Endometrial microvascular endothelial cells (primary cell): ENCODE measurements at regions not wholly inside any gene's neighbourhood (a gene's known extent, or its start where the extent isn't known, plus 50 kb on each side); places are given as distances from the start of the nearest gene placed in this dataset.

Source experiments
- in situ Hi-C: cut with HindIII; loops from 2 replicates; pipeline ENCODE4 v1.10.0; 2017; ENCODE audit warnings: low sequenced_read_pairs, low pct_unique_long_range_greater_than_20kb; ENCODE audit errors: inconsistent ontology term

DNA sequence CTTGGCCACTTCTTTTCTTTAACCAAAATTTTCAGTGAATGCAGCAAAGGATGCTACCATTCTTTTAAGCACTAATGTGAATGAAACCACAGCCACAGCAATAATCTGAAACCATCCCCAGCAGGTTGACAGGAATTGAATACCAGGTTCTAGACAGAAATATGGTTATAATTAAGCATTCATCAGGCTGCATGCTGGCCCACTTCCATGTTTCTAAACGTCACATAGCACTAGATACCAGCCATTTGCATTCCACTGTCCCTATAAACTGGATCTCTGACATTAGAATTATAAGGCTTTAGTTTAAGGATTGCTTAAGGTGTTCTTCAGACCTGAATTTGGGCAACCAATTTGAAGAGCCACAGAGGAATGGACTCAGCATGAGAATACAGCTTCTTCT is 340.8 kb upstream of the KLF6 start:
- in situ Hi-C loops = no loop called here

DNA sequence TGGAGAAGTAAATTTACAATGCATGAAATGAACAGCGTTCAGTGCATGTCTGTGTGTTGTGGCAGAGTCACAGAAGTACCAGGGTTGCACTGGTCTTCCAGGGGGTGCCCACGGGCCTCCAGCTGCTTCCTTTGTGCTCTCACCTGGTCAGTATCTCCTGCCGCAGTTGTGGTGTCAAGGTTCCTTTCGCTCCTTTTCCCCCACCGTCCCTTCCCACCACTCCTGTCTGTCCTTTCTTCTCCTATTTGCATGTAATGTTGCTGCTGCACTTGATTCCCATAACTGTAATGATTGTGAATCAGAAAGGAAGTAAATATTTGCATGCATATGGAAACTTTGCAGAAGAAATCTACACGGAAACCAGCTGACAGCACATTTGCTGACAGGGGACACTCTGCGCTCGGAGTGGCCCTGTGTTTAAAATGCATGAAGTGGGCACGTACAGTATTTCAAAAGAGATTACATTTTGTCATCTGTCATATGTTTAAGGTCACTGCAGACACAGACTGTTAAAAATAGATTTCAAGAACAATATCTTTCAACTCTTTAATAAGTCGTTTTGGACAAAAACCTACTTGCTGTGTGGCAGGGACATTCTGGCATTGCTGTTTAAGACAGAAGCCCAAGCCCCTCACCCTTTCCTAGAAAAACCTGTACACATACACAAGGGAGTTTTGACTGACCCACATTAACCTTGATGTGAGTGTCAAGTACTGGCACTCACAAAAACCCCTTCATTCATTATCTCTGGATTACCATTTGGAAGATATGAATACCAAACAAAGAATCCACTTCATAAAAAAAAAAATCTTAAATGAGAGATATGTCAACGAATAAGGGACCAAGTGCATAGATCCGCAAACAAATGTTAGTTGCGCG is 336.7 kb upstream of the KLF6 start:
- in situ Hi-C loops = no loop called here

DNA sequence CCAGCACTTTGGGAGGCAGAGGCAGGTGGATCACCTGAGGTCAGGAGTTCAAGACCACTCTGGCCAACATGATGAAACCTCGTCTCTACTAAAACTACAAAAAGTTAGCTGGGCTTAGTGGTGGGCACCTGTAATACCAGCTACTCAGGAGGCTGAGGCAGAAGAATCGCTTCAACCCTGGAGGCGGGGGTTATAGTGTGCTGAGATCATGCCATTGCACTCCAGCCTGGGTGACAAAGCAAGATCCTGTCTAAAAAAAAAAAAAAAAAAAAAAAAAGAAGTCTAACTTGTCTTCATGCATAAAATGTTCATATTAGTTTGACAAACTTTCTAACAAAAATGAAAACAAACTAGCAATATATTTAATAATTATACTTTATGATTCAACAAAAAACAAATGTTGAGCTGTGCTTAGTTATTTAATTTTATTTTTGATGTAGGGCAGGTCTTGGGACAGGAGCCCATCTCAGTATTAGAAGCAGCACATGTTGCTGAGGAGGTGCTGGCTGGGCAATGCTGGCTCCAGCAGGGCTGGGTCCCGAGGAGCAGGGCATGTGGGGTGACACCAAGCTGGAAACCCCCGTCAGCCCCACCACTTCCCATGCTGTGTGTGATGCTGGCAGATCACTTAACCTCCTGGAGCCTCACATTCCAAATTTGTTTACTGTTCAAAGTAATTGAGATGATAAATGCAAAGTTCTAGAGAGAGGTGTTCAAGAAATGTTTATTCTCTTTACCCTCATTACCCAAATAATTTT is 335.3 kb upstream of the KLF6 start:
- in situ Hi-C loops = no loop called here

DNA sequence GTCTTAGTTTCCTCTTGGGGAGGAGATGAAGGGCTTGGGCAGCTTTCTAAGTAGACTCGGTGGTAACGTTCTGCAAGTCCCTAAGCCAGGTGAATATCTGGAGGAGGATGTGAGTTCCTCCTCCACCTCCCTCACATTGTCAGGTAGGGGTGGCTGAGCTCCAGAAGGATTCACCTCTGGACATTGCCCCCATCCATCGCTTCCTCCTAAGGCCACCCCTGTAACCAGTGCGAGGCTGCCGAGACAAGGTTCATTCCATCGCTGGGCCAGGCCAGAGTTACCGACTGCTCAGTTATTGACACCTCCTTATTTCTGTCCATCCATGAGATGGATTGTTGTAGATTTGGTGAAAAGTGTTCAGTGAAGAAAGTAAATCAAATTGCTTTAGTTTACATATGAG is 334.1 kb upstream of the KLF6 start:
- in situ Hi-C loops = no loop called here

GRCh38 chr10:4117604-4118003 is 332.6 kb upstream of the KLF6 start:
- in situ Hi-C loops = no loop called here

DNA sequence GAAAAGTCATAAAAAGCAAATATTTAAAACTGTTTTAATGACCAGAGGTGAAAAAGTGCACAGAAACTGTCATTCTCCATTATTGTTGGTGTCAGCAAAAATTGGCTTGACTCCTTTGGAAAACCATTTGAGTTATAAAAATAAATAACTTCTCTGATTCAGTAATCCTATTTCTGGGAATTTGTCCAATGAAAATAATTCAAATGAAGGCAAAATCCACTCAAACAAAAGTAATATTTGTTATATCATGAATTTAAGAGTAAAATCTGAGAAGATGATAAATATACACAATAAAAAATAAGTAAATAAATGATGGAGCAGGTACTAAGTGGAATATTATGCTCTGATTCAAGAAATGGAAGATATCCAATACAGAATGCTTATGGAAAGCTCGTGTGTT is 326.6 kb upstream of the KLF6 start:
- in situ Hi-C loops = no loop called here

DNA sequence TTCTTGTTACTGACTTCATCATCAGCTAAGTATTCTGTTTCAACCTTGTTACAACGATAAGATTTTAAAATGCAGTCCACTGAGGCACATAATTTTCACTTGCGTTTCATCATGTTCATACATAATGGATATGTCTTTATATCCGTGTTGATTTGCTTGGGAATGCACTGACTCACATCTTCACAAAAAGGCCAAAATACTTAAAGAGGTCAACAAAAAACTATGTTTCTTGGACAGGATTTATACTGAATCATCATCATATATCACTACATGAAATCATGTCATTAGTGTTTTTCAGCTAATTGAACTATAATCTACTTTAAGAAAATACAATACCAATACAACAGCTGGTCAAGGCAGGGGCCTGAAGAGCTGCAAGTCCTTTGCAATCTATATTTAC is 324.5 kb upstream of the KLF6 start:
- in situ Hi-C loops = no loop called here

GRCh38 chr10:4108693-4109092 is 323.7 kb upstream of the KLF6 start:
- in situ Hi-C loops = no loop called here

GRCh38 chr10:4107285-4107851 is 322.4 kb upstream of the KLF6 start:
- in situ Hi-C loops = no loop called here

- in situ Hi-C loops = no loop called here
Measured at GRCh38 chr10:4103603-4104002, 318.6 kb upstream of the KLF6 start.

- in situ Hi-C loops = no loop called here
Measured at GRCh38 chr10:4102802-4103344, 317.9 kb upstream of the KLF6 start.

- in situ Hi-C loops = no loop called here
Measured at GRCh38 chr10:4101918-4102654, 317.1 kb upstream of the KLF6 start.

GRCh38 chr10:4100380-4100779 is 315.4 kb upstream of the KLF6 start:
- in situ Hi-C loops = no loop called here

DNA sequence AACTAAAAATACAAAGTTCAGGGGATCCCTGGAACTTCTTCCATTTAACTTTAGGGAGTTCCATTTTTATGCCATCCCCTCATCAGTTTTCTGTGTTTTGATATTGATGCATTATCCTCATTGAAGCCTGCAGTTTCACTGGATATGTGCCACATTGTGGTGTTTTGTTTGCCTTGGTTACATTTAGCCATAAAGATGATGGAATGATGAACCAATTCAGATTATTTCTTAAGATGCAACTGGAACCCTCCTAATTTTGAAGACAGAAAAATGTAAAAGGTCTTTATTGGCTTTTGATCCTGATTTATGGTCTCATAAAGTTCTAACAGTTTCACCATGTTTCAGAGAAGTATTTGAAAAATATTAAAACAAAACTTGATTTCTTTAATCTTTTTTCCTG is 314.2 kb upstream of the KLF6 start:
- in situ Hi-C loops = no loop called here

GRCh38 chr10:4095166-4095917 is 310.3 kb upstream of the KLF6 start:
- in situ Hi-C loops = no loop called here

DNA sequence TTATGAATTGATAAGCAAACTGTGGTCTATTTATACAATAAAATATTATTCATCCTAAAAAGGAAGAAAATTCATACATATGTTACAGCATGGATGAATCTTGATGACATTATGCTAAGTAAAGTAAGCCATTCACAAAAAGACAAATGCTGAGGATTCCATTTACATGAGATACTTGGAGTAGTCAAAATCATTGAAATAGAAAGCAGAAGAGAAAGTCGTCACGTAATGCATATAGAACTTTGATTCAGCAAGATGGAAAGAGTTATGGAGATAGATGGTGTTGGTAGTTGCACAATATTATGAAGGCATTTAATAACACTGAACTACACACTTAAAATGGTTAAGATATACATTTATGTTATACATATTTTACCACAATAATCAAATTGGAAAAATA is 309.7 kb upstream of the KLF6 start:
- in situ Hi-C loops = no loop called here

DNA sequence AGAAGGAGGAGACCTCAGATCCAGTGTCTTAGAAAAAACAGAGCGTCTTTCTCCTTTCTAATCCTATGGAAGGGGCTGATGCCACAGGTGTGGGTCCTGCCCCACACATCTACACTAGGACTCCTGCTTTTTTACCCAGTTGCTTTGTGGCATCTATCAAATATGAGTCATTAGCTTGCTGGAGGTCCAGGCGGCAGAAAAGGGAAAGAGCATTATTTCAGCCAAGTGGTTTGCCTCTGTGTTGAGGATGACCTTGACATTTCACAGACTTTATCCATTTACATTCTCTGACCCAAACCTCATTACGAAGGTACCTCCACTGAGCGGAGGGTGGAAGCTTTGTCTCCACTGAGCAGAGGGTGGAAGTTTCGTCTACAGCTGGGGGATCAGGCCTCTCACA is 308.4 kb upstream of the KLF6 start:
- in situ Hi-C loops = no loop called here

- in situ Hi-C loops = no loop called here
Measured at GRCh38 chr10:4088354-4089066, 303.5 kb upstream of the KLF6 start.
